HEK293T (cell line): ENCODE measurements at regions not wholly inside any gene's neighbourhood (a gene's known extent, or its start where the extent isn't known, plus 50 kb on each side); places are given as distances from the start of the nearest gene placed in this dataset.
"Not testable (repeated sequence)": the region's sequence is repeated elsewhere in the genome, so short reads cannot be mapped to it uniquely, and the experiment has no call there.

Experiments
- CTCF ChIA-PET: fragments of 350-600 bp; formaldehyde crosslinking; extraction: SDS; loops from one replicate; lab custom pipeline; 2021; ENCODE audit warnings: antibody characterized with exemption, inconsistent platforms; lab: Yijun Ruan, JAX
- POLR2A ChIA-PET: fragments of 350-600 bp; formaldehyde crosslinking; extraction: SDS; loops from one replicate; lab custom pipeline; 2020; ENCODE audit warnings: antibody characterized with exemption, inconsistent platforms; lab: Yijun Ruan, JAX
- DNase-seq: peaks from one replicate; pipeline ENCODE4 v3.0.0; 2012; ENCODE audit warnings: mixed read lengths; ENCODE audit errors: extremely low spot score
- ARNT ChIP-seq: fragments of 450-650 bp; IDR thresholded peaks from 2 replicates; pipeline ENCODE4 v1.6.1; 2017; ENCODE audit warnings: mild to moderate bottlenecking
- BHLHE40 ChIP-seq: fragments of 450-650 bp; IDR thresholded peaks from 2 replicates; pipeline ENCODE4 v1.6.1; 2016; ENCODE audit warnings: mild to moderate bottlenecking, moderate library complexity, borderline replicate concordance
- CTBP1 ChIP-seq: fragments of 450-650 bp; IDR thresholded peaks from 2 replicates; pipeline ENCODE4 v1.6.1; 2016; ENCODE audit warnings: borderline replicate concordance
- ELF4 ChIP-seq: fragments of 450-650 bp; IDR thresholded peaks from 2 replicates; pipeline ENCODE4 v1.6.1; 2017; ENCODE audit warnings: antibody characterized with exemption
- FOXA1 ChIP-seq: fragments of 450-650 bp; IDR thresholded peaks from 2 replicates; pipeline ENCODE4 v1.6.1; 2016; ENCODE audit warnings: mild to moderate bottlenecking
- FOXK2 ChIP-seq: fragments of 450-650 bp; IDR thresholded peaks from 2 replicates; pipeline ENCODE4 v1.6.1; 2016; ENCODE audit warnings: mild to moderate bottlenecking
- FOXM1 ChIP-seq: fragments of 450-650 bp; IDR thresholded peaks from 2 replicates; pipeline ENCODE4 v1.6.1; 2017; ENCODE audit warnings: mild to moderate bottlenecking, borderline replicate concordance
- HDGF ChIP-seq: fragments of 450-650 bp; IDR thresholded peaks from 2 replicates; pipeline ENCODE4 v1.6.1; 2017; ENCODE audit warnings: antibody characterized with exemption, borderline replicate concordance
- L3MBTL2 ChIP-seq: fragments of 450-650 bp; conservative IDR thresholded peaks from 2 replicates; pipeline ENCODE4 v1.6.1; 2016; ENCODE audit warnings: mild to moderate bottlenecking
- LEF1 ChIP-seq: fragments of 450-650 bp; IDR thresholded peaks from 2 replicates; pipeline ENCODE4 v1.6.1; 2017; ENCODE audit warnings: mild to moderate bottlenecking, borderline replicate concordance
- NFRKB ChIP-seq: fragments of 450-650 bp; IDR thresholded peaks from 2 replicates; pipeline ENCODE4 v1.6.1; 2016; ENCODE audit warnings: mild to moderate bottlenecking, moderate library complexity
- PKNOX1 ChIP-seq: fragments of 450-650 bp; IDR thresholded peaks from 2 replicates; pipeline ENCODE4 v1.6.1; 2016
- SP1 ChIP-seq: fragments of 450-650 bp; IDR thresholded peaks from 2 replicates; pipeline ENCODE4 v1.6.1; 2017
- SUZ12 ChIP-seq: fragments of 450-650 bp; IDR thresholded peaks from 2 replicates; pipeline ENCODE4 v1.6.1; 2016; ENCODE audit warnings: mild to moderate bottlenecking
- TARDBP ChIP-seq: fragments of 450-650 bp; IDR thresholded peaks from 2 replicates; pipeline ENCODE4 v1.6.1; 2016
- ZNF384 ChIP-seq: fragments of 450-650 bp; IDR thresholded peaks from 2 replicates; pipeline ENCODE4 v1.6.1; 2016

GRCh38 chr3:163707659-163708058 is 1370.6 kb downstream of the SI start:
- ChIA-PET CTCF (no interaction called here), POLR2A (no interaction called here)
- no peak for DNase-seq
- TF ChIP-seq HDGF = no peak
- no peak for TF ChIP-seq FOXM1
- TF ChIP-seq CTBP1 = no peak
- no peak for TF ChIP-seq ARNT
- no peak for TF ChIP-seq SUZ12
- TF ChIP-seq TARDBP = no peak
- no peak for TF ChIP-seq SP1
- TF ChIP-seq ZNF384 = no peak
- TF ChIP-seq LEF1 = no peak
- no peak for TF ChIP-seq L3MBTL2
- no peak for TF ChIP-seq NFRKB
- no peak for TF ChIP-seq ELF4
- no peak for TF ChIP-seq BHLHE40
- no peak for TF ChIP-seq FOXA1
- no peak for TF ChIP-seq PKNOX1

- DNase-seq, POLR2A ChIA-PET, CTCF ChIA-PET: not testable (repeated sequence)
Observed at GRCh38 chr3:163698221-163698620, 1380.1 kb downstream of the SI start.

GRCh38 chr3:163692494-163692893 is 1385.8 kb downstream of the SI start:
- CTCF ChIA-PET = no interaction called here
- POLR2A ChIA-PET = no interaction called here
- no peak for DNase-seq
- TF ChIP-seq FOXA1 = no peak
- TF ChIP-seq NFRKB = no peak
- TF ChIP-seq L3MBTL2 = no peak
- no peak for TF ChIP-seq LEF1
- TF ChIP-seq FOXK2 = no peak
- TF ChIP-seq ARNT = no peak
- TF ChIP-seq SP1 = no peak
- TF ChIP-seq PKNOX1 = no peak
- TF ChIP-seq FOXM1 = no peak
- no peak for TF ChIP-seq HDGF
- no peak for TF ChIP-seq SUZ12
- no peak for TF ChIP-seq TARDBP
- TF ChIP-seq ZNF384 = no peak
- no peak for TF ChIP-seq ELF4
- TF ChIP-seq CTBP1 = no peak
- no peak for TF ChIP-seq BHLHE40

- TF ChIP-seq L3MBTL2 (no peak), FOXK2 (no peak), ELF4 (no peak), BHLHE40 (no peak), CTBP1 (no peak), LEF1 (no peak), PKNOX1 (no peak), HDGF (no peak), NFRKB (no peak)
- ChIA-PET CTCF (no interaction called here), POLR2A (no interaction called here)
- no peak for DNase-seq
Observed at GRCh38 chr3:163684651-163685050, 1393.6 kb downstream of the SI start.

- POLR2A ChIA-PET = no interaction called here
- no peak for DNase-seq
- TF ChIP-seq HDGF (no peak), ZNF384 (no peak), CTBP1 (no peak), FOXK2 (no peak), FOXM1 (no peak), SP1 (no peak), PKNOX1 (no peak), ELF4 (no peak)
- CTCF ChIA-PET = no interaction called here
Observed at GRCh38 chr3:163672954-163673353, 1405.3 kb downstream of the SI start.

GRCh38 chr3:163671201-163671600 is 1407.1 kb downstream of the SI start:
- TF ChIP-seq FOXM1 (no peak), ELF4 (no peak), FOXK2 (no peak), SP1 (no peak), ZNF384 (no peak), LEF1 (no peak), BHLHE40 (no peak), TARDBP (no peak), PKNOX1 (no peak), HDGF (no peak), CTBP1 (no peak), SUZ12 (no peak), ARNT (no peak), FOXA1 (no peak), L3MBTL2 (no peak), NFRKB (no peak)
- DNase-seq = no peak
- ChIA-PET CTCF (no interaction called here), POLR2A (no interaction called here)
